Lung (tissue), 11 donors: ENCODE measurements at regions not wholly inside any gene's neighbourhood (a gene's known extent, or its start where the extent isn't known, plus 50 kb on each side); places are given as distances from the start of the nearest gene placed in this dataset.

Source experiments
- ATAC-seq: fragments of 200-7000 bp; cut with Tn5 transposase; one replicate; pipeline ENCODE4 v1.9.1; 2020; ENCODE audit warnings: moderate number of reproducible peaks; ENCODE audit not compliant: insufficient read depth, low FRiP score
- DNase-seq, 3 donors: peaks; one replicate each; pipeline ENCODE4 v3.0.0-alpha.2; 2013 to 2017
- H3K27ac ChIP-seq, 2 donors: one replicate each; pipeline ENCODE4 v1.5.1; 2013; ENCODE audit warnings: mild to moderate bottlenecking in 2 of 2, moderate library complexity in 2 of 2, control low read depth in 1 of 2, inconsistent platforms in 1 of 2, low read depth in 1 of 2, low read length in 1 of 2
- H3K27me3 ChIP-seq, 3 donors: one replicate each; pipeline ENCODE4 v1.5.1; 2013; ENCODE audit warnings: low read length in 2 of 3; ENCODE audit not compliant: control insufficient read depth in 3 of 3, insufficient read depth in 3 of 3
- H3K36me3 ChIP-seq, 4 donors: one replicate each; pipeline ENCODE4 v1.5.1; 2013; ENCODE audit warnings: low read length in 4 of 4, mild to moderate bottlenecking in 1 of 4, moderate library complexity in 1 of 4; ENCODE audit not compliant: control insufficient read depth in 4 of 4, insufficient read depth in 4 of 4
- H3K4me1 ChIP-seq, 5 donors: one replicate each; pipeline ENCODE4 v1.5.1; 2013; ENCODE audit warnings: low read length in 5 of 5, mild to moderate bottlenecking in 2 of 5, moderate library complexity in 1 of 5; ENCODE audit not compliant: control insufficient read depth in 5 of 5, insufficient read depth in 5 of 5
- H3K4me3 ChIP-seq: one replicate; pipeline ENCODE4 v1.5.1; 2013; ENCODE audit warnings: mild to moderate bottlenecking, control low read depth, moderate library complexity
- H3K9ac ChIP-seq, 2 donors: one replicate each; pipeline ENCODE4 v1.5.1; 2013; ENCODE audit warnings: low read length in 2 of 2, control low read depth in 1 of 2; ENCODE audit not compliant: insufficient read depth in 1 of 2
- H3K9me3 ChIP-seq, 4 donors: one replicate each; pipeline ENCODE4 v1.5.1; 2013; ENCODE audit warnings: low read length in 3 of 4, mild to moderate bottlenecking in 1 of 4, moderate library complexity in 1 of 4; ENCODE audit not compliant: control insufficient read depth in 4 of 4, insufficient read depth in 3 of 4
- CTCF ChIP-seq: IDR thresholded peaks from 2 replicates; pipeline ENCODE4 v1.5.1; 2012; ENCODE audit warnings: mild to moderate bottlenecking; ENCODE audit errors: control extremely low read depth, extremely low read depth
- WGBS, 2 donors: extraction: QIAGEN DNeasy Blood & Tissue Kit; methylation state at CpG; one replicate each; pipeline ENCODE4 v1.1.7; 2013; 5-methylcytosine and 5-hydroxymethylcytosine counted together
- donor health status: control.
- donor health status: control.
- donor health status: Bipolar disorder and iron deficiency.
- donor health status: healthy.
- donor health status: DM: yes; HTN: yes; CAD: no.

GRCh38 chr4:188905248-188905647, 766.0 kb downstream of the TRIML1 start:
- Histone ChIP-seq H3K27me3 (no peaks in the 10 kb centered on the region), H3K4me1 (no peaks in the 10 kb centered on the region), H3K9ac (no peak overlapping the region), H3K9me3 (peaks cover 0 to 2% (median 0%) of the 10 kb centered on the region in 4 donors), H3K4me3 (no peak overlapping the region), H3K36me3 (no peaks in the 10 kb centered on the region), H3K27ac (no peak overlapping the region)
- whole genome bisulfite sequencing, 2 donors = 85 to 86% methylated on average over 18 of the region's 18 CpGs
- ATAC-seq (no peak), DNase-seq (no peak)
- no peak for TF ChIP-seq CTCF

GRCh38 chr4:188911199-188911598, 772.0 kb downstream of the TRIML1 start:
- Histone ChIP-seq H3K27me3 (no peaks in the 10 kb centered on the region), H3K9me3 (peaks cover 0 to 9% (median 1%) of the 10 kb centered on the region in 4 donors), H3K9ac (no peak overlapping the region), H3K4me1 (no peaks in the 10 kb centered on the region), H3K4me3 (no peak overlapping the region), H3K36me3 (no peaks in the 10 kb centered on the region), H3K27ac (no peak overlapping the region)
- no peak for DNase-seq
- WGBS, 2 donors = 92 to 95% methylated on average over 5 of the region's 5 CpGs
- TF ChIP-seq CTCF = no peak
- no peak for ATAC-seq

DNA sequence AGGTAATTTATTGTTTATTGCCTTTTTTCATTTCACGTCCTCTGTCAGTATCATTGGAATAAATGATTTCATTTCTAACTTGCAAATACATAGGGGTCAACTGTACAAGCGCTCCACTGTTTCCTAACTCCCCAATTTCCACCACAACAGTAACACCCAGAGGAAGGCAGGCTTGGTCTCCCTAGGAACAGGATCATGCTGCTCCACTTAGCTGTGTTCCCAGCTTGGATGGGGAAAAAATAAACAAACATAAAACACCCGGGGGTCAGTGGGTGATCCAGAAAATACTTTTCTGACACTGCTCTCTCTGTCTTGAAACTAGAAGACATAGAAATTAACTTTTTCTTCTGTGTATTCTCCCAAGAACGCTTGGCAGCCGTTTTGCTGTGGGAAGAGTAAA, 772.5 kb downstream of the TRIML1 start:
- Histone ChIP-seq H3K36me3 (no peaks in the 10 kb centered on the region), H3K27me3 (no peaks in the 10 kb centered on the region), H3K27ac (no peak overlapping the region), H3K9ac (no peak overlapping the region), H3K4me3 (no peak overlapping the region), H3K9me3 (peaks cover 0 to 9% (median 1%) of the 10 kb centered on the region in 4 donors), H3K4me1 (no peaks in the 10 kb centered on the region)
- peak in 2 of 3 donors; percentile 15 to 26 for DNase-seq
- TF ChIP-seq CTCF = no peak
- no peak for ATAC-seq
- 81 to 87% methylated on average over 5 of the region's 5 CpGs for WGBS, 2 donors

- Histone ChIP-seq H3K4me1 (no peaks in the 10 kb centered on the region), H3K9ac (no peak overlapping the region), H3K4me3 (no peak overlapping the region), H3K9me3 (peaks cover 0 to 9% (median 7%) of the 10 kb centered on the region in 4 donors), H3K36me3 (no peaks in the 10 kb centered on the region), H3K27ac (no peak overlapping the region), H3K27me3 (no peaks in the 10 kb centered on the region)
- DNase-seq (no peak), ATAC-seq (no peak)
- no peak for TF ChIP-seq CTCF
- 74 to 79% methylated on average over 5 of the region's 5 CpGs for WGBS, 2 donors
These were observed 775.9 kb downstream of the TRIML1 start for GRCh38 chr4:188915175-188915574.
